ENCODE measurements at regions not wholly inside any gene's neighbourhood (a gene's known extent, or its start where the extent isn't known, plus 50 kb on each side); places are given as distances from the start of the nearest gene placed in this dataset.

GRCh38 chr18:78180741-78181140 is 798.9 kb upstream of the SALL3 start:
- no peaks in the 10 kb centered on the region for H3K9me2 ChIP-seq (ENCODE audit: insufficient read depth, low read length)
- H3K9me3 ChIP-seq (ENCODE audit: low read length) = no peaks in the 10 kb centered on the region
- no peaks in the 10 kb centered on the region for H3K36me3 ChIP-seq (ENCODE audit: insufficient read depth, low read length)
- no peak overlapping the region for H3K4me3 ChIP-seq (ENCODE audit: low read length)
- H3K4me2 ChIP-seq (ENCODE audit: low read length) = no peak overlapping the region
- no peak overlapping the region for H2AFZ ChIP-seq (ENCODE audit: low read depth, low read length)
- no peaks in the 10 kb centered on the region for H3K27me3 ChIP-seq (ENCODE audit: insufficient read depth, low read depth, low read length)
- H3K9ac ChIP-seq (ENCODE audit: low read length) = no peak overlapping the region
- H4K20me1 ChIP-seq (ENCODE audit: insufficient read depth) = no peaks in the 10 kb centered on the region
- no peaks in the 10 kb centered on the region for H3F3A ChIP-seq (ENCODE audit: insufficient read depth, low read length, poor library complexity, severe bottlenecking)
- no peak overlapping the region for H3K27ac ChIP-seq (ENCODE audit: low read length)
- TF ChIP-seq SMC3 (conservative IDR thresholded peaks at IDR 0.05; ENCODE audit: poor library complexity) = no peak
- TF ChIP-seq TAF1 (IDR thresholded peaks at IDR 0.05; ENCODE audit: low read depth) = no peak
- no peak for TF ChIP-seq EP300 (conservative IDR thresholded peaks at IDR 0.05; ENCODE audit: poor library complexity, severe bottlenecking)
- no peak for TF ChIP-seq CTCF (IDR thresholded peaks at IDR 0.05; ENCODE audit: poor library complexity, severe bottlenecking)
- no peak for TF ChIP-seq POLR2AphosphoS5 (IDR thresholded peaks at IDR 0.05)
- TF ChIP-seq EZH2 (IDR thresholded peaks at IDR 0.05; ENCODE audit: borderline replicate concordance, insufficient read depth, low read length, poor library complexity, severe bottlenecking) = no peak
- no peak for TF ChIP-seq MXI1 (conservative IDR thresholded peaks at IDR 0.05; ENCODE audit: poor library complexity, severe bottlenecking)
- no peak for TF ChIP-seq RAD21 (conservative IDR thresholded peaks at IDR 0.05)
- no peaks in the 10 kb centered on the region for H3K79me2 ChIP-seq (replicated peaks; ENCODE audit: insufficient read depth, low read length)

- H3K27ac ChIP-seq (ENCODE audit: low read length) = no peak overlapping the region
- no peak overlapping the region for H3K4me3 ChIP-seq (ENCODE audit: low read length)
- H3F3A ChIP-seq (ENCODE audit: insufficient read depth, low read length, poor library complexity, severe bottlenecking) = no peaks in the 10 kb centered on the region
- no peaks in the 10 kb centered on the region for H3K9me3 ChIP-seq (ENCODE audit: low read length)
- TF ChIP-seq CTCF (IDR thresholded peaks at IDR 0.05; ENCODE audit: poor library complexity, severe bottlenecking) = no peak
- H3K27me3 ChIP-seq (ENCODE audit: insufficient read depth, low read depth, low read length) = no peaks in the 10 kb centered on the region
- H3K4me2 ChIP-seq (ENCODE audit: low read length) = no peak overlapping the region
- H3K79me2 ChIP-seq (replicated peaks; ENCODE audit: insufficient read depth, low read length) = no peaks in the 10 kb centered on the region
- H4K20me1 ChIP-seq (ENCODE audit: insufficient read depth) = no peaks in the 10 kb centered on the region
- no peak overlapping the region for H3K9ac ChIP-seq (ENCODE audit: low read length)
- no peaks in the 10 kb centered on the region for H3K36me3 ChIP-seq (ENCODE audit: insufficient read depth, low read length)
- H2AFZ ChIP-seq (ENCODE audit: low read depth, low read length) = no peak overlapping the region
- H3K9me2 ChIP-seq (ENCODE audit: insufficient read depth, low read length) = no peaks in the 10 kb centered on the region
Measured at GRCh38 chr18:78183815-78184214, 795.8 kb upstream of the SALL3 start.

GRCh38 chr18:78191276-78191675 is 788.3 kb upstream of the SALL3 start:
- H3K4me2 ChIP-seq (ENCODE audit: low read length) = no peak overlapping the region
- no peak overlapping the region for H2AFZ ChIP-seq (ENCODE audit: low read depth, low read length)
- H3K9me3 ChIP-seq (ENCODE audit: low read length) = no peaks in the 10 kb centered on the region
- TF ChIP-seq REST (IDR thresholded peaks at IDR 0.05; ENCODE audit: borderline replicate concordance) (no peak), CTCF (IDR thresholded peaks at IDR 0.05; ENCODE audit: poor library complexity, severe bottlenecking) (no peak), RAD21 (conservative IDR thresholded peaks at IDR 0.05) (no peak), SMC3 (conservative IDR thresholded peaks at IDR 0.05; ENCODE audit: poor library complexity) (no peak), TAF1 (IDR thresholded peaks at IDR 0.05; ENCODE audit: low read depth) (no peak), EP300 (conservative IDR thresholded peaks at IDR 0.05; ENCODE audit: poor library complexity, severe bottlenecking) (no peak), MXI1 (conservative IDR thresholded peaks at IDR 0.05; ENCODE audit: poor library complexity, severe bottlenecking) (no peak), POLR2AphosphoS5 (IDR thresholded peaks at IDR 0.05) (no peak), EZH2 (IDR thresholded peaks at IDR 0.05; ENCODE audit: borderline replicate concordance, insufficient read depth, low read length, poor library complexity, severe bottlenecking) (no peak)
- H3F3A ChIP-seq (ENCODE audit: insufficient read depth, low read length, poor library complexity, severe bottlenecking) = no peaks in the 10 kb centered on the region
- no peaks in the 10 kb centered on the region for H3K27me3 ChIP-seq (ENCODE audit: insufficient read depth, low read depth, low read length)
- no peaks in the 10 kb centered on the region for H3K36me3 ChIP-seq (ENCODE audit: insufficient read depth, low read length)
- no peaks in the 10 kb centered on the region for H3K79me2 ChIP-seq (replicated peaks; ENCODE audit: insufficient read depth, low read length)
- no peaks in the 10 kb centered on the region for H4K20me1 ChIP-seq (ENCODE audit: insufficient read depth)
- H3K9ac ChIP-seq (ENCODE audit: low read length) = no peak overlapping the region
- no peak overlapping the region for H3K27ac ChIP-seq (ENCODE audit: low read length)
- H3K4me3 ChIP-seq (ENCODE audit: low read length) = no peak overlapping the region
- H3K9me2 ChIP-seq (ENCODE audit: insufficient read depth, low read length) = no peaks in the 10 kb centered on the region
